WI38 (cell line): ENCODE measurements at regions not wholly inside any gene's neighbourhood (a gene's known extent, or its start where the extent isn't known, plus 50 kb on each side); places are given as distances from the start of the nearest gene placed in this dataset.

Source experiments
- H3K4me3 ChIP-seq: 2 replicates; pipeline ENCODE4 v1.5.1; 2011; ENCODE audit warnings: low read depth, mild to moderate bottlenecking, control low read depth, low read length
- TF ChIP-seq, protein P1 (sequence below): IDR thresholded peaks from 2 replicates; pipeline ENCODE4 v1.5.1; 2012; ENCODE audit warnings: low read depth, mild to moderate bottlenecking, control low read depth, low read length

DNA sequence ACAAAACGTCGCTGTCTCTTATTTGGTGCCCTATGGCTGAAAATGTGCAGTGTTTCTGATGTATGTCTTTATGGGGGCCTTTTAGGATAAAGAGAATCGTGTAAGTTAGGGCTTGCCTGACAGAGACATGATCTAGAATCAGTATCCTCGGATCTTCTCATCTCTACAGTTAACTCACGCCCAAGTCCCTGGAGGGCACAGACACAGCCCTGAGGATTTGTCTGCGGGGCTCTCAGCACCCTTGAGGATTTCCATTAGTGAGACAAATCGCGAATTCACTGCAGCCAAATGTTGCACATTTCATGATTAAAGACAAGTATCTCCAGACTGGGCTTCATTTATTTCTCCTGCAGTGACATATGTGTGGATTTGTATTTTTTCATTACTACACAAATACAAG, 552.7 kb downstream of the C6orf118 start:
- TF ChIP-seq, protein P1, sequence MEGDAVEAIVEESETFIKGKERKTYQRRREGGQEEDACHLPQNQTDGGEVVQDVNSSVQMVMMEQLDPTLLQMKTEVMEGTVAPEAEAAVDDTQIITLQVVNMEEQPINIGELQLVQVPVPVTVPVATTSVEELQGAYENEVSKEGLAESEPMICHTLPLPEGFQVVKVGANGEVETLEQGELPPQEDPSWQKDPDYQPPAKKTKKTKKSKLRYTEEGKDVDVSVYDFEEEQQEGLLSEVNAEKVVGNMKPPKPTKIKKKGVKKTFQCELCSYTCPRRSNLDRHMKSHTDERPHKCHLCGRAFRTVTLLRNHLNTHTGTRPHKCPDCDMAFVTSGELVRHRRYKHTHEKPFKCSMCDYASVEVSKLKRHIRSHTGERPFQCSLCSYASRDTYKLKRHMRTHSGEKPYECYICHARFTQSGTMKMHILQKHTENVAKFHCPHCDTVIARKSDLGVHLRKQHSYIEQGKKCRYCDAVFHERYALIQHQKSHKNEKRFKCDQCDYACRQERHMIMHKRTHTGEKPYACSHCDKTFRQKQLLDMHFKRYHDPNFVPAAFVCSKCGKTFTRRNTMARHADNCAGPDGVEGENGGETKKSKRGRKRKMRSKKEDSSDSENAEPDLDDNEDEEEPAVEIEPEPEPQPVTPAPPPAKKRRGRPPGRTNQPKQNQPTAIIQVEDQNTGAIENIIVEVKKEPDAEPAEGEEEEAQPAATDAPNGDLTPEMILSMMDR = no peak
- no peak overlapping the region for H3K4me3 ChIP-seq

DNA sequence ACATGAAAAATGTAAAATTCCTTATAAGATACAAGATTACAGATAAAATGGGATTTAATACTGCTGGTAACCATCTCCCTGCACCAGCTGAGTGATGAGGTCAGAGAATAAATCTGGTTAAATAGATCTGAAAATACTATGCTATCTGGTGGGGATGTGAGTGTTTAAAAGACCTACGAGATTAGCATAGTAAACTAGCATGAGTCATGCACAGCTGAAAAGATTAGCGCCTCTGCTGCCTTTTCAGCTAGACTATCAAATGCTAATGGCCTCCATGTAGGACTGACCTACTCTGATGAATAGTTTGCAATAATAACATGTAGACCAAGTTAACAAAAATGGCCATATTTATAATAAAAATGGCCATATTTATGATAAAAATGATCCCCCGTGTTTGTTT, 553.3 kb downstream of the C6orf118 start:
- TF ChIP-seq, protein P1 = no peak
- no peak overlapping the region for H3K4me3 ChIP-seq

DNA sequence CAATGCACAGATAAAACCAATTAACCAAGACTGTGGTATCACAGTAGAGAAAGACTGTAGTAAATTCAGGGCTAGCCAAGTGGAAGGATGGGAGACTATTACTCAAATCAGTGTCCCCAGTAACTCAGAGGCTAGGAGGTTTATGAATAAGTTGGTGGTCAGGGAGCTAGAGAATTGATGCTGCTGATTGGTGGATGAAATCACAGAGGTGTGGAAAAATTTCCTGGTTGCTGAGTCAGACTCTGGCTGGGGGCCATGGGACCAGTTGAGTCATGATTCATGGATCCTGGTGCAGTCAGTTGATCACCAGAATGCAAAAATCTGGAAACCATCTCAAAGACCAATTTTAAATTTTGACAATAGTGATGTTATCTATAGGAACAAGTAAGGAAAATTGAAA, 555.9 kb downstream of the C6orf118 start:
- TF ChIP-seq, protein P1 = no peak

DNA sequence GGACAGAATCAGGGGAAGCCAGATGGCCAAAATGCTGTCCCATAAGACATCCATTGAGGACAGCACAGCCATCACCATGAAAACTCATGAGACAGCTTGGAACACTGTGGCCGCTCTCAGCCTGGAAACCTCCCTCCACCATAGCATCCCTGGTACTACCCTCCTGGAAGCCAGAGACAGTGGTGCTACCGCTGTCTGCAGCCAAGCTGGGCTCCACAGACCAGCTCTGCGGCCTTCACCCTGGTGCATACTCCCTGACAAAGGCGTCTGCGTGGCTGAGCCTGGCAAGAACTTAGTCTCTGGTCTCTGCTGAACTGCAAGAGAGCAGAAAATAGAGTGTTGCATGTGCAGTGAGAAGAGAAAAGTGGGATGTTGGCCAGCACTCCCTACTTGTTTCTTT, 558.0 kb downstream of the C6orf118 start:
- H3K4me3 ChIP-seq = no peak overlapping the region
- TF ChIP-seq, protein P1 = no peak

More for the DNA sequence above, 555.9 kb downstream of the C6orf118 start:
- no peak overlapping the region for H3K4me3 ChIP-seq

DNA sequence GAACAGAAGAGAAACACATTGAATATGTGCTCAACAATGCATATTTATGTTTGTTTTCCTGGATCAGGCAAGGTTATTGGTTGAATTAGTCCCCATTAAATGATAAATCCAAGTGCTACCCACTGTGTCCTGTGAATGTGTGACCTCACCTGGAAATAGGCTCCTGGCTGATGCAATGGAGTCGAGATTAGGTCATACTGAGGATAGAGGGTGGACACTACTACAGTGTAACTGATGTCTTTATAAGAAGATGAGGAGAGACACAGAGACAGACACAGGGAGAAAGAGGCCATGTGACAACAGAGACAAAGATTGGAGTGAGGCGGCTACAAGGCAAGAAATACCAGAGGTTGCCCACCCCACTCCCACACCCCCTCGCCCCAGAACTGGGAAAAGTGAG, 559.3 kb downstream of the C6orf118 start:
- TF ChIP-seq, protein P1 = no peak
- no peak overlapping the region for H3K4me3 ChIP-seq

DNA sequence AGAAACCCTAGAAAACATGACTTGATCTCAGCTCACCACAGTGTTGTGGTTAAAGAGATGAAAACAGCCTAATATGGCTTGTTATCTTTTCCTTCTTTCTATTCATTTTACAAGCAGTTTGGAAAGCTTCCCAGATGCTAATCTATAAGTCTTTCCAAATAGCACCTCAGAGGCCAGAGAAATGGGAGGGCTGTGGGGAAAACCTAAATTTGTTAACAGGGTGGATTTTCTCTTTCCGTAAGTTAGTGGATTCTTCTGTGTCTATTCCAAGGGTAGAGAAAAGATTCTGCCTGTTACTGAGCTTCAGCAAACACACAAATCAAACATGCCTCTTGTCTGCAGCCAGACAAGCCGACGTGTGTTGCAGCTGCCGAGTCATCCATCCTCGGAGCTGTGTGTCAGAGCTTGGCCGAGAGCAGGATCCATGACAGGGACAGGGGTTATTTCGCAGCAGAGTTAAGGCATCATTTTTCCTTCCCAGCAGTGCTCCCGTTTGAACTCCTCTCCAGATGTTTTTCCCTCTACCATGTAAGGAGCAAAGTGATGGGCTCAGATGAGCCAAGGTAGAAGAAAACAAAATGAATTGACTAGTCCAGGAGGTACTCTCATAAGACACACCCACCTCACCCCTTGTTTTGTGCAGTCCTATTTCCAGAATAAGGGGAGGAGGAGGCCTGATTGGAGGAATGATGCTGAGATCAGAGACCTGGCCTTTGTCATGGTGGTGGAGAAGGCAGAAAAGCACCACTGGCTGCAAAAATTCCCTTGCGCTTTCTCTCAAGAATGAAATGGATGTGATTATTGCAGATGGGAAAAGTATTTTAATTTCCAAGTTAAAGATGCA, 560.0 kb downstream of the C6orf118 start:
- TF ChIP-seq, protein P1 = no peak
- H3K4me3 ChIP-seq = no peak overlapping the region

DNA sequence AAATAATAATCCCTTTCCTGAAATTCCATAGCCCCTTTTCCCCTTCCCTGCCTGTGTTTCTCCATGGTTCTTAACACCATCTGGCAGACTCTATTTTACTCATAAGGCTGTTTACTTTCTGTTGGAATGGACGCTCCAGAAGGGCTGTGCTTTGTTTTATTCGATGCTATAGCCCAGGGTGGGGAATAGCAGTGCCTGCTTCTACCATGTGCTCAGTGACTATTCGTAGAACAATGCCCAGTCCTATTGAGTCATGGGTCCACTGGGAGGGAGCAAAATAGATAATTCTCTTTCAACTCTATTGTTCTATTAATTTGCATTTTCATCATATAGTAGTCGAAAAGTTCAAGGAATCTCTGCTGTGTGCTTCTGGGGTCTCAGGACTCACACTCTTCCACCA, 565.1 kb downstream of the C6orf118 start:
- H3K4me3 ChIP-seq = no peak overlapping the region
- TF ChIP-seq, protein P1 = no peak
